CD14-positive monocyte (primary cell): ENCODE measurements at regions not wholly inside any gene's neighbourhood (a gene's known extent, or its start where the extent isn't known, plus 50 kb on each side); places are given as distances from the start of the nearest gene placed in this dataset.

Experiments
- DNase-seq, 3 donors: peaks; one replicate each; pipeline ENCODE4 v3.0.0-alpha.2; 2011 to 2022
- H2AFZ ChIP-seq: 2 replicates; pipeline ENCODE4 v1.6.0; 2012; ENCODE audit warnings: mild to moderate bottlenecking, low read depth, low read length, inconsistent platforms; ENCODE audit not compliant: insufficient read depth, poor library complexity, severe bottlenecking
- H3K27ac ChIP-seq, 2 donors: 1 replicate in 1 of 2; 2 replicates in 1 of 2; pipeline ENCODE4 v1.5.1; 2012 to 2013; ENCODE audit warnings: low read length in 2 of 2, control low read depth in 1 of 2, inconsistent platforms in 1 of 2, low read depth in 1 of 2, mild to moderate bottlenecking in 1 of 2
- H3K27me3 ChIP-seq, 2 donors: one replicate each; pipeline versions ENCODE4 v1.6.0 to v1.6.1; 2011 to 2013; ENCODE audit warnings: low read length in 2 of 2; ENCODE audit not compliant: control insufficient read depth in 2 of 2, insufficient read depth in 2 of 2
- H3K36me3 ChIP-seq, 2 donors: replicated peaks in 1 of 2; 1 replicate in 1 of 2; 2 replicates in 1 of 2; pipeline versions ENCODE4 v1.5.1 to v1.6.1; 2012 to 2013; ENCODE audit warnings: low read length in 2 of 2, control low read depth in 1 of 2, inconsistent platforms in 1 of 2, mild to moderate bottlenecking in 1 of 2; ENCODE audit not compliant: insufficient read depth in 2 of 2, control insufficient read depth in 1 of 2
- H3K4me1 ChIP-seq, 2 donors: 1 replicate in 1 of 2; 2 replicates in 1 of 2; pipeline versions ENCODE4 v1.5.1 to v1.6.1; 2012 to 2013; ENCODE audit warnings: low read length in 2 of 2, control low read depth in 1 of 2, inconsistent platforms in 1 of 2, mild to moderate bottlenecking in 1 of 2, moderate library complexity in 1 of 2; ENCODE audit not compliant: insufficient read depth in 2 of 2, control insufficient read depth in 1 of 2
- H3K4me2 ChIP-seq: replicated peaks from 2 replicates; pipeline ENCODE3; 2012; ENCODE audit warnings: low read length, moderate library complexity, mild to moderate bottlenecking; ENCODE audit not compliant: poor library complexity, severe bottlenecking; ENCODE audit errors: extremely low read depth
- H3K4me3 ChIP-seq, 3 experiments: fragments of 200-600 bp in 1 of 3; sonication (generic) in 1 of 3; replicated peaks in 1 of 3; 1 replicate in 2 of 3; 2 replicates in 1 of 3; pipeline ENCODE4 v1.5.1; 2011 to 2013; ENCODE audit warnings: low read length in 3 of 3, mild to moderate bottlenecking in 3 of 3, control low read depth in 2 of 3, low read depth in 2 of 3, inconsistent platforms in 1 of 3, moderate library complexity in 1 of 3
- H3K79me2 ChIP-seq: 2 replicates; pipeline ENCODE4 v1.6.0; 2012; ENCODE audit warnings: mild to moderate bottlenecking, control low read depth, inconsistent platforms, low read length, moderate library complexity; ENCODE audit not compliant: insufficient read depth
- H3K9ac ChIP-seq: 2 replicates; pipeline ENCODE4 v1.6.0; 2017; ENCODE audit warnings: low read length, mild to moderate bottlenecking; ENCODE audit not compliant: insufficient read depth, poor library complexity, severe bottlenecking
- H3K9me3 ChIP-seq, 2 donors: replicated peaks in 1 of 2; 1 replicate in 1 of 2; 2 replicates in 1 of 2; pipeline versions ENCODE4 v1.5.1 to v1.6.1; 2012 to 2013; ENCODE audit warnings: low read length in 2 of 2, control low read depth in 1 of 2; ENCODE audit not compliant: control insufficient read depth in 1 of 2, insufficient read depth in 1 of 2
- H4K20me1 ChIP-seq: 2 replicates; pipeline ENCODE4 v1.6.0; 2012; ENCODE audit warnings: mild to moderate bottlenecking, low read length, control low read depth, moderate library complexity; ENCODE audit not compliant: insufficient read depth
- H3K27ac Mint-ChIP-seq, 7 donors: one replicate each; pipeline ENCODE4 v1.8.0; 2020; ENCODE audit warnings: mild to moderate bottlenecking in 7 of 7, mixed read lengths in 7 of 7, moderate library complexity in 6 of 7, inconsistent platforms in 2 of 7
- H3K27me3 Mint-ChIP-seq, 3 donors: one replicate each; pipeline ENCODE4 v1.8.0; 2021 to 2022; ENCODE audit warnings: low read depth in 3 of 3, mild to moderate bottlenecking in 3 of 3, mixed read lengths in 3 of 3, moderate library complexity in 3 of 3, inconsistent platforms in 1 of 3
- H3K36me3 Mint-ChIP-seq, 2 donors: one replicate each; pipeline ENCODE4 v1.8.0; 2020; ENCODE audit warnings: mixed read lengths in 2 of 2, inconsistent platforms in 1 of 2, mild to moderate bottlenecking in 1 of 2
- H3K4me1 Mint-ChIP-seq: one replicate; pipeline ENCODE4 v1.8.0; 2020; ENCODE audit warnings: mild to moderate bottlenecking, mixed read lengths
- H3K4me3 Mint-ChIP-seq, 2 donors: one replicate each; pipeline ENCODE4 v1.8.0; 2020; ENCODE audit warnings: mild to moderate bottlenecking in 2 of 2, mixed read lengths in 2 of 2, moderate library complexity in 1 of 2
- H3K9me3 Mint-ChIP-seq, 7 donors: one replicate each; pipeline ENCODE4 v1.8.0; 2020 to 2022; ENCODE audit warnings: mixed read lengths in 7 of 7, mild to moderate bottlenecking in 6 of 7, moderate library complexity in 6 of 7, inconsistent platforms in 2 of 7
- CTCF ChIP-seq: fragments of 200-600 bp; IDR thresholded peaks from one replicate; pipeline ENCODE4 v1.8.0; 2022; ENCODE audit warnings: antibody characterized with exemption, mild to moderate bottlenecking
- WGBS: methylation state at CpG from one replicate; pipeline ENCODE4 v1.1.5; 2013; ENCODE audit warnings: missing lambda C conversion rate; ENCODE audit not compliant: insufficient coverage; 5-methylcytosine and 5-hydroxymethylcytosine counted together
- intact Hi-C, 2 donors: fragments of 100-400 bp; cut with micrococcal nuclease; formaldehyde crosslinking; loops; one replicate each; pipeline versions ENCODE4 v1.15.0 to v1.15.1; 2023

- Histone ChIP-seq H3K27ac (no peak overlapping the region), H3K4me2 (no peak overlapping the region), H3K4me3 (no peak overlapping the region), H2AFZ (no peak overlapping the region), H3K9ac (no peak overlapping the region), H3K4me1 (no peaks in the 10 kb centered on the region), H3K79me2 (no peaks in the 10 kb centered on the region), H3K36me3 (no peaks in the 10 kb centered on the region), H3K27me3 (no peaks in the 10 kb centered on the region), H3K9me3 (peaks cover 0 to 3% of the 10 kb centered on the region in 2 donors), H4K20me1 (no peaks in the 10 kb centered on the region)
- DNase-seq: no peak
- H3K27me3 Mint-ChIP-seq: no peaks in the 10 kb centered on the region
- peaks cover 0 to 2% of the 10 kb centered on the region in 2 donors for H3K36me3 Mint-ChIP-seq
- peaks cover under 1 to 9% (median 2%) of the 10 kb centered on the region in 7 donors for H3K9me3 Mint-ChIP-seq
- no peak overlapping the region for H3K4me3 Mint-ChIP-seq
- TF ChIP-seq CTCF: no peak
- intact Hi-C loops: no loop called here
- no peak overlapping the region for H3K27ac Mint-ChIP-seq
- H3K4me1 Mint-ChIP-seq: no peaks in the 10 kb centered on the region
Observed at GRCh38 chr5:91434348-91434747, 51.2 kb upstream of the ARRDC3 start.

GRCh38 chr5:91433861-91434260 lies 50.7 kb upstream of the ARRDC3 start:
- Histone ChIP-seq H3K36me3 (no peaks in the 10 kb centered on the region), H3K9me3 (peaks cover 3 to 7% of the 10 kb centered on the region in 2 donors), H4K20me1 (no peaks in the 10 kb centered on the region), H3K4me1 (no peaks in the 10 kb centered on the region), H3K79me2 (no peaks in the 10 kb centered on the region), H3K27me3 (no peaks in the 10 kb centered on the region), H3K4me2 (no peak overlapping the region), H3K9ac (no peak overlapping the region), H3K4me3 (no peak overlapping the region), H2AFZ (no peak overlapping the region), H3K27ac (no peak overlapping the region)
- H3K27ac Mint-ChIP-seq: no peak overlapping the region
- TF ChIP-seq CTCF: no peak
- no peak overlapping the region for H3K4me3 Mint-ChIP-seq
- H3K36me3 Mint-ChIP-seq: peaks cover 0 to 6% of the 10 kb centered on the region in 2 donors
- H3K27me3 Mint-ChIP-seq: no peaks in the 10 kb centered on the region
- peaks cover 5 to 14% (median 7%) of the 10 kb centered on the region in 7 donors for H3K9me3 Mint-ChIP-seq
- H3K4me1 Mint-ChIP-seq: no peaks in the 10 kb centered on the region
- WGBS: no CpG with 5 or more reads among the region's 1 CpG
- no peak for DNase-seq
- intact Hi-C loops: no loop called here
